Upper lobe of left lung (tissue), 6 donors: ENCODE measurements at regions not wholly inside any gene's neighbourhood (a gene's known extent, or its start where the extent isn't known, plus 50 kb on each side); places are given as distances from the start of the nearest gene placed in this dataset.

Experiments
- ATAC-seq, 2 donors: fragments of 200-7000 bp; cut with Tn5 transposase; one replicate each; pipeline ENCODE4 v1.9.1; 2022; ENCODE audit warnings: mild to moderate bottlenecking in 2 of 2, moderate library complexity in 2 of 2; ENCODE audit not compliant: low FRiP score in 2 of 2
- DNase-seq, 2 donors: peaks; one replicate each; pipeline ENCODE4 v3.0.0-alpha.2; 2019 to 2020
- H3K27ac ChIP-seq, 4 donors: fragments of 200-600 bp; sonication (generic); one replicate each; pipeline ENCODE4 v1.5.1; 2016 to 2019
- H3K27me3 ChIP-seq, 4 donors: fragments of 200-600 bp; sonication (generic); one replicate each; pipeline ENCODE4 v1.5.1; 2017 to 2019
- H3K36me3 ChIP-seq, 4 donors: fragments of 200-600 bp; sonication (generic); one replicate each; pipeline ENCODE4 v1.5.1; 2016 to 2019
- H3K4me1 ChIP-seq, 4 donors: fragments of 200-600 bp; sonication (generic); one replicate each; pipeline ENCODE4 v1.5.1; 2018 to 2019
- H3K4me3 ChIP-seq, 4 donors: fragments of 200-600 bp; sonication (generic); one replicate each; pipeline ENCODE4 v1.5.1; 2017 to 2019; ENCODE audit warnings: mild to moderate bottlenecking in 2 of 4, moderate library complexity in 1 of 4
- H3K9me3 ChIP-seq, 4 donors: fragments of 200-600 bp; sonication (generic); one replicate each; pipeline ENCODE4 v1.5.1; 2018 to 2019
- EP300 ChIP-seq, 4 donors: sonication (generic); formaldehyde crosslinking; IDR thresholded peaks; one replicate each; pipeline ENCODE4 v1.5.1; 2017; ENCODE audit warnings: antibody characterized with exemption in 4 of 4, control low read depth in 2 of 4
- POLR2A ChIP-seq, 4 donors: fragments of 450-650 bp; IDR thresholded peaks; one replicate each; pipeline ENCODE4 v1.5.1; 2016 to 2017; ENCODE audit warnings: antibody characterized with exemption in 4 of 4, mild to moderate bottlenecking in 2 of 4
- POLR2AphosphoS5 ChIP-seq, 2 donors: sonication (generic); formaldehyde crosslinking; IDR thresholded peaks; one replicate each; pipeline ENCODE4 v1.5.1; 2017; ENCODE audit warnings: antibody characterized with exemption in 2 of 2
- WGBS, 2 donors: methylation state at CpG; one replicate each; pipeline ENCODE4 v1.1.5; 2017 to 2018; 5-methylcytosine and 5-hydroxymethylcytosine counted together
- TF ChIP-seq, protein P1 (sequence below), 6 experiments: fragments of 450-650 bp in 4 of 6; fragments of 200-600 bp in 2 of 6; sonication (generic) in 2 of 6; IDR thresholded peaks; one replicate each; pipeline ENCODE4 v1.5.1; 2016 to 2019; ENCODE audit warnings: antibody characterized with exemption in 6 of 6
- donor health status: DM: no; HTN: no; CAD: no; lungs with moderate emphysema.
- donor health status: DM: no; HTN: yes; CAD: no; lungs with severe emphysema.

GRCh38 chr11:131157678-131158077 lies 212.7 kb upstream of the NTM start:
- Histone ChIP-seq H3K27ac (no peak overlapping the region), H3K9me3 (no peaks in the 10 kb centered on the region), H3K27me3 (no peaks in the 10 kb centered on the region), H3K4me3 (no peak overlapping the region), H3K36me3 (no peaks in the 10 kb centered on the region), H3K4me1 (no peaks in the 10 kb centered on the region)
- TF ChIP-seq, protein P1, sequence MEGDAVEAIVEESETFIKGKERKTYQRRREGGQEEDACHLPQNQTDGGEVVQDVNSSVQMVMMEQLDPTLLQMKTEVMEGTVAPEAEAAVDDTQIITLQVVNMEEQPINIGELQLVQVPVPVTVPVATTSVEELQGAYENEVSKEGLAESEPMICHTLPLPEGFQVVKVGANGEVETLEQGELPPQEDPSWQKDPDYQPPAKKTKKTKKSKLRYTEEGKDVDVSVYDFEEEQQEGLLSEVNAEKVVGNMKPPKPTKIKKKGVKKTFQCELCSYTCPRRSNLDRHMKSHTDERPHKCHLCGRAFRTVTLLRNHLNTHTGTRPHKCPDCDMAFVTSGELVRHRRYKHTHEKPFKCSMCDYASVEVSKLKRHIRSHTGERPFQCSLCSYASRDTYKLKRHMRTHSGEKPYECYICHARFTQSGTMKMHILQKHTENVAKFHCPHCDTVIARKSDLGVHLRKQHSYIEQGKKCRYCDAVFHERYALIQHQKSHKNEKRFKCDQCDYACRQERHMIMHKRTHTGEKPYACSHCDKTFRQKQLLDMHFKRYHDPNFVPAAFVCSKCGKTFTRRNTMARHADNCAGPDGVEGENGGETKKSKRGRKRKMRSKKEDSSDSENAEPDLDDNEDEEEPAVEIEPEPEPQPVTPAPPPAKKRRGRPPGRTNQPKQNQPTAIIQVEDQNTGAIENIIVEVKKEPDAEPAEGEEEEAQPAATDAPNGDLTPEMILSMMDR (IDR thresholded peaks at IDR 0.05), result no peak
- TF ChIP-seq POLR2AphosphoS5 (IDR thresholded peaks at IDR 0.05) (no peak), EP300 (IDR thresholded peaks at IDR 0.05) (no peak), POLR2A (IDR thresholded peaks at IDR 0.05) (no peak)
- ATAC-seq (no peak), DNase-seq (no peak)
- 97 to 100% methylated on average over 2 of the region's 2 CpGs for WGBS, 2 donors

GRCh38 chr11:131160846-131161245 lies 209.6 kb upstream of the NTM start:
- H3K4me3 ChIP-seq, result no peak overlapping the region
- no peak overlapping the region for H3K27ac ChIP-seq
- H3K36me3 ChIP-seq, result no peaks in the 10 kb centered on the region
- ATAC-seq (no peak), DNase-seq (no peak)
- H3K4me1 ChIP-seq, result no peaks in the 10 kb centered on the region
- no peaks in the 10 kb centered on the region for H3K27me3 ChIP-seq
- TF ChIP-seq, protein P1 (IDR thresholded peaks at IDR 0.05), result no peak
- no peak for TF ChIP-seq POLR2AphosphoS5 (IDR thresholded peaks at IDR 0.05)
- no peak for TF ChIP-seq EP300 (IDR thresholded peaks at IDR 0.05)
- TF ChIP-seq POLR2A (IDR thresholded peaks at IDR 0.05), result no peak
- H3K9me3 ChIP-seq, result no peaks in the 10 kb centered on the region
- WGBS, 2 donors, result 76% methylated on average over 7 of the region's 7 CpGs

- Histone ChIP-seq H3K9me3 (no peaks in the 10 kb centered on the region), H3K27ac (no peak overlapping the region), H3K4me3 (no peak overlapping the region), H3K27me3 (no peaks in the 10 kb centered on the region), H3K36me3 (no peaks in the 10 kb centered on the region), H3K4me1 (no peaks in the 10 kb centered on the region)
- 79% methylated on average over 8 of the region's 8 CpGs for WGBS, 2 donors
- ATAC-seq (no peak), DNase-seq (no peak)
- TF ChIP-seq EP300 (IDR thresholded peaks at IDR 0.05) (no peak), POLR2AphosphoS5 (IDR thresholded peaks at IDR 0.05) (no peak), POLR2A (IDR thresholded peaks at IDR 0.05) (no peak)
- TF ChIP-seq, protein P1 (IDR thresholded peaks at IDR 0.05), result no peak
Measured at GRCh38 chr11:131163613-131164012, 206.8 kb upstream of the NTM start.

DNA sequence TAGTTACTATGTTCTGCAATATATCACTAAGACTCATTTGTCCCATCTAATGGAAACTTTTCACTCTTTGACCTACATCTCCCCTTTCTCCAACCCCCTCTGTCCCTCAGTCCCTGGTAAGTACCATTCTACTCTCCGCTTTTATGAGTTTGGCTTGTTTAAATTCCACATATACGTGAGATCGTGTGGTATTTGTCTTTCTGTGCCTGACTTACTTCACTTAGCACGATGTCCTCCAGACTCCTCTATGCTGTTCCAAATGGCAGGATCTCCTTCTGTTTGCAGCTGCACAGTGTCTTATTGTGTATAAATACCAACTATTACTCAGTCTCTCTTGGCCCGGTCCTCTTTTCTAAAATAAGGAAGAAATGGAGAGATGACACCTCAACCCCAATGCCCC lies 205.4 kb upstream of the NTM start:
- Histone ChIP-seq H3K27me3 (no peaks in the 10 kb centered on the region), H3K36me3 (no peaks in the 10 kb centered on the region), H3K27ac (no peak overlapping the region), H3K4me3 (no peak overlapping the region), H3K9me3 (no peaks in the 10 kb centered on the region), H3K4me1 (no peaks in the 10 kb centered on the region)
- no peak for TF ChIP-seq POLR2AphosphoS5 (IDR thresholded peaks at IDR 0.05)
- TF ChIP-seq EP300 (IDR thresholded peaks at IDR 0.05), result no peak
- TF ChIP-seq, protein P1 (IDR thresholded peaks at IDR 0.05), result no peak
- TF ChIP-seq POLR2A (IDR thresholded peaks at IDR 0.05), result no peak
- WGBS, 2 donors, result 60 to 77% methylated on average over 5 of the region's 5 CpGs
- DNase-seq (no peak), ATAC-seq (no peak)

DNA sequence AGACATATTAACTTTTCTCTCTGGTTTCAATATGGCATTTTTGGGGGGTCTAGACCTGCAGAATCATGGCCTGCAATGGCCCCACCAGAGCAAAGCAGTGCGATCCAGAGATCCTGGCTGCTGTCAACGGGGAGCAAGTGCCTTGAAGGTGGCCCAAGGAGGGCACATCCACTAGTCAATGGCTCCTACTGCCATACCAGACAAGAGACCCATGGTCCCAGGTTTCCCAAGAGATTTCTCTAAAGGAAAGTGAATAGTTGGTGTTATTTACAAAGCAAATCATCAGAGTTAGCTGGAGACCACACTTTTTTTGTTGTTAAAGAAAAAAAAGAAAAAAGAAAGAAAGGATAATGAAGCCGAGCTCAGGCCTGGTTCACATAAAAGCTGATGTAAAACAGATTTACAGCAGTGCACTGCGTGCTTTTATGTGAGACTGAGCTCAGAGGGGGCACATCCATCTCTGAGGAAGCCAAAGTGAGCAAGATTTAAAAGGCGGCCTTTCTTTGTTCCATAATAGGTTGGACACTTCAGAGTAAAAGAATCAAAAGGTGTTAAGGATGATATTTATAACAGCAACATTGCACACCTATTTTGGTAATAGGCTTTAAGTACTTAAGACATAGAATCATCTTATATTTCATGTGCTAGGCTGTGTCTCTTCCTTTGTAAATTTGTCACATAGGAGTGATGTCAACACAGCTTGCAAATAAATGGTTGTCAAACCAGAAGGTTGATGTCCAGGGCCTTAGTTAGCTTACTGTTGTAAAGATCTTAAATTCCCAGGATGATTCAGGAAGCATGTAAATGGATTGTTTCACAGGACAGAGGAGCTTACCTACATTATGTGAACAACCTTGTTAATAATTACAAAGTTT lies 201.3 kb upstream of the NTM start:
- no peaks in the 10 kb centered on the region for H3K9me3 ChIP-seq
- DNase-seq, result no peak
- no peaks in the 10 kb centered on the region for H3K4me1 ChIP-seq
- H3K4me3 ChIP-seq, result no peak overlapping the region
- WGBS, 2 donors, result 88 to 89% methylated on average over 5 of the region's 5 CpGs
- H3K27me3 ChIP-seq, result no peaks in the 10 kb centered on the region
- no peak for ATAC-seq
- H3K27ac ChIP-seq, result no peak overlapping the region
- TF ChIP-seq EP300 (IDR thresholded peaks at IDR 0.05), result no peak
- TF ChIP-seq, protein P1 (IDR thresholded peaks at IDR 0.05), result no peak
- TF ChIP-seq POLR2AphosphoS5 (IDR thresholded peaks at IDR 0.05), result no peak
- no peak for TF ChIP-seq POLR2A (IDR thresholded peaks at IDR 0.05)
- H3K36me3 ChIP-seq, result no peaks in the 10 kb centered on the region
